Adrenal gland (tissue), 5 donors: ENCODE measurements at regions not wholly inside any gene's neighbourhood (a gene's known extent, or its start where the extent isn't known, plus 50 kb on each side); places are given as distances from the start of the nearest gene placed in this dataset.

Experiments
- CTCF ChIP-seq, 6 experiments: fragments of 450-650 bp in 4 of 6; fragments of 200-600 bp in 2 of 6; sonication (generic) in 1 of 6; IDR thresholded peaks; 1 replicate in 5 of 6; 2 replicates in 1 of 6; pipeline versions ENCODE4 v1.5.1 to v1.8.0; 2016 to 2021; ENCODE audit warnings: antibody characterized with exemption in 6 of 6, mild to moderate bottlenecking in 2 of 6, moderate library complexity in 1 of 6
- POLR2A ChIP-seq, 2 donors: fragments of 450-650 bp; IDR thresholded peaks; one replicate each; pipeline ENCODE4 v1.6.1; 2017; ENCODE audit warnings: antibody characterized with exemption in 2 of 2, mild to moderate bottlenecking in 2 of 2, moderate library complexity in 1 of 2
- donor health status: DM: no; HTN: no; CAD: no.

GRCh38 chr17:79560527-79560926, 50.3 kb downstream of the RBFOX3 start:
- TF ChIP-seq CTCF (IDR thresholded peaks at IDR 0.05), result no peak
- TF ChIP-seq POLR2A (IDR thresholded peaks at IDR 0.05), result no peak
